ENCODE measurements at regions not wholly inside any gene's neighbourhood (a gene's known extent, or its start where the extent isn't known, plus 50 kb on each side); places are given as distances from the start of the nearest gene placed in this dataset.
"Not testable (repeated sequence)": the region's sequence is repeated elsewhere in the genome, so short reads cannot be mapped to it uniquely, and the experiment has no call there.

DNA sequence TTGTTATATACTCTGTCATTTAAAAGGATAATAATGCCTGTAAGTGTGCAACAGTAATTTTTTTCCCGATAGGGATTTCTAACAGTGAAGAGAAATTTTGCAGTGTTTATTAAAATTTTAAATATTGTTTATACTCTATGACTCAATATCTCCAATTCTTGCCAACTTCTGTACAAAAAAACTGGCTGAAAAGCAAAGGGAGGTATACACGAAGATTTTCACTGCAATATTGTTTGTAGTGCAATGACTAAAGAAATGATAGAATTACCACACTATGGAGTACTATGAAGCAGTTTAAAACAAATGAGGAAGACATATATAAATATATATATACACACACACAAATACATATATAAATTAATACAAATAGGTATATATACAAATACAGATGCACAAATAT is 187.9 kb upstream of the IL15 start:
- ATAC-seq (no peak), DNase-seq (ENCODE audit: low spot score) (no peak)

GRCh38 chr4:141449927-141450326 is 186.5 kb upstream of the IL15 start:
- DNase-seq (ENCODE audit: low spot score) (no peak), ATAC-seq (no peak)

GRCh38 chr4:141455651-141456050 is 180.7 kb upstream of the IL15 start:
- ATAC-seq = no peak
- no peak for DNase-seq (ENCODE audit: low spot score)

- ATAC-seq = no peak
- DNase-seq (ENCODE audit: low spot score) = no peak
Observed at GRCh38 chr4:141457653-141458052, 178.7 kb upstream of the IL15 start.

GRCh38 chr4:141458501-141458900 is 177.9 kb upstream of the IL15 start:
- DNase-seq (ENCODE audit: low spot score) = no peak
- ATAC-seq = no peak

- ATAC-seq (no peak), DNase-seq (ENCODE audit: low spot score) (no peak)
Observed at GRCh38 chr4:141459020-141459419, 177.4 kb upstream of the IL15 start.

DNA sequence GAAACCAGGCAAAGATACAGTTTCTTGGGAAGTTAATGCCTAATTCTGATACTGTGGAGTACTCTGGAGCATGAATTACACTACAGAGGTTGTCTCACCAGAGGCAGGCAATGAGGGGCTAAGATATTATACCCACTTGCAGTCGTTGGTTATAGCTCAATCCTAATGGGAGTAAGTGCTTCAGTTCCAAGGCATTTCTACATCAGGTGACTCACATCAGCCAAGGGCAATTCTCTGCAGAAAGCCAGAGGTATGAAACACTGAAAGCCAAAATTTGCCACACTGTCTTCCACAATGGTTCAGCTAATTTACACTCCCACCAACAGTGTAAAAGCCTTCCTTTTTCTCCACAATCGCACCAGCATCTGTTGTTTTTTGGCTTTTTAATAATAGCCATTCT is 174.0 kb upstream of the IL15 start:
- DNase-seq (ENCODE audit: low spot score) = no peak
- no peak for ATAC-seq

- ATAC-seq (no peak), DNase-seq (ENCODE audit: low spot score) (no peak)
Observed at GRCh38 chr4:141463678-141464077, 172.7 kb upstream of the IL15 start.

- ATAC-seq (no peak), DNase-seq (ENCODE audit: low spot score) (no peak)
Observed at GRCh38 chr4:141464366-141464765, 172.0 kb upstream of the IL15 start.

DNA sequence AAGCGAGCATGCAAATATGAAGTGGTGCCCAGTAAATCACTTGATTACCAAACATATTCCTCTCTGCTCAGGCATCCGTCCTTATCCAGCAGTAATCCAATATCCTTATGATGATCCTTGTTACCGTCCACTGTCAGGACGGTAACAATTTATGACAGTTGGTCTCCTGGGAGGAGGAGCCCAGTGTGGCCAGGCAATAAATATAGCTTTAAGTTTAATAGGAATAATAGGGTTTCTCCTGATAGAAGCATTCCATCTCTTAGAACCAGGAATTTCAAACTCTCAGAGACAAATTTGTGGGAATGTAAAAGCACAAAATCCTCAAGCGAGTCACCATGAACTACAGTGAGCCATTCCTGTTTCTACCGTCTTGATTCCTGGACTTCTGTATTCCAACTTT is 171.2 kb upstream of the IL15 start:
- ATAC-seq (no peak), DNase-seq (ENCODE audit: low spot score) (no peak)

GRCh38 chr4:141467225-141467624 is 169.2 kb upstream of the IL15 start:
- DNase-seq (ENCODE audit: low spot score) = no peak

GRCh38 chr4:141469392-141469791 is 167.0 kb upstream of the IL15 start:
- ATAC-seq = no peak
- DNase-seq (ENCODE audit: low spot score) = no peak

More at GRCh38 chr4:141467225-141467624, 169.2 kb upstream of the IL15 start:
- ATAC-seq = no peak

DNA sequence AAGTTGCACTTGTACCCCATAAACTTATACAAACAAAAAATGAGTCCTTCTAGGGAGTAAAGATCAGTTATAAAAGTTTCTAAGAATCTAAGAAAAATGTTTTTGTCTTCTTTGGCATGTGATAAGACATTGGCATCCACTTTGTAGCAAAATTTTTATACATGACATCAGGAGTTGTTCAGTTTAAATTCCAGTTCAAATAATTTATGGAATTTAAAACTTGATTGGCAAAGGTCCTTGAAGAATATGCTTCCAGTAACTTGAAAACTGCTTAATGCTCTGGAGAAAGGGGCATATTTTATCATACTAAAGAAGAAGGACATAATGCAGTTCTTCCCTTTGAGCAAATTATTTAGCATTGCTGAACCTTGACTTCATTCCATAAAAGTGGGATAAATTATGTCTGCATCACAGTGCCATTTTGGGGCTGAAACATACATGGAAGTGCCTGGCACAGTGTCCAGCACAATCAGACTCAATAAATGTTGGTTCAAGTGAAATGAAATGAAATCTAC is 163.3 kb upstream of the IL15 start:
- DNase-seq (ENCODE audit: low spot score) (no peak), ATAC-seq (no peak)

DNA sequence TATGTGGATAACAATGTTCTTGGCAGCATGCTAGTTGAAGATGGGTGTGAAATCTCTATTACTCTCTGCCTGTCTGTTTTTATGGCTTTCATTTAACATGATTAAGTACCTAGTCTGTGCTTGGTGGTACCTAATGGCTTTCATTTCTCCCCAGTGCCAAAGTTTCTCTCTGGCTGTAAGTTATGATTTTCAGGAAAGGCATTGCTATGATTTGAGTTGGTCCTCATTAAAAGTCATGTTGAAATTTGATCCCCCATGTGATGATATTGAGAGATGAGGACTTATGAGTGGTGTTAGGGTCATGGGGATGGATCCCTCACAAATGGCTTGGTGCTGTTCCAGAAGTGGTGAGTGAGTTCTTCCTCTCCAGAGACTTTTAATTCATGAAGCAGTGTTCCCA is 162.4 kb upstream of the IL15 start:
- ATAC-seq (no peak), DNase-seq (ENCODE audit: low spot score) (no peak)

GRCh38 chr4:141480950-141481349 is 155.4 kb upstream of the IL15 start:
- ATAC-seq (no peak), DNase-seq (ENCODE audit: low spot score) (no peak)

DNA sequence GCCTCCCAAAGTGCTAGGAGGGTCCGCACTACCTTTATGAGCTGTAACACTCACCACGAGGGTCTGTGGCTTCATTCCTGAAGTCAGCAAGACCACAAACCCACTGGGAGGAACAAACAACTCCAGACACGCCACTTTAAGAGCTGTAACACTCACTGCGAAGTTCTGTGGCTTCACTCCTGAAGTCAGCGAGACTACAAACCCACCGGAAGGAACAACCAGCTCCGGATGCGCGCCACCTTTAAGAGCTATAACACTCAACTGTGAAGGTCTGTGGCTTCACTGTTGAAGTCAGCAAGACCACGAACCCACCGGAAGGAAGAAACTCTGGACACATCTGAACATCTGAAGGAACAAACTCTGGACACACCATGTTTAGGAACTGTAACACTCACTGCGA is 152.1 kb upstream of the IL15 start:
- DNase-seq (ENCODE audit: low spot score); ATAC-seq: not testable (repeated sequence)

GRCh38 chr4:141486375-141486997 is 149.9 kb upstream of the IL15 start:
- ATAC-seq (no peak), DNase-seq (ENCODE audit: low spot score) (no peak)

GRCh38 chr4:141497627-141498026 is 138.8 kb upstream of the IL15 start:
- ATAC-seq (no peak), DNase-seq (ENCODE audit: low spot score) (no peak)

GRCh38 chr4:141499261-141499853 is 137.0 kb upstream of the IL15 start:
- DNase-seq (ENCODE audit: low spot score) = peak; percentile 47
- ATAC-seq = peak; percentile 96

DNA sequence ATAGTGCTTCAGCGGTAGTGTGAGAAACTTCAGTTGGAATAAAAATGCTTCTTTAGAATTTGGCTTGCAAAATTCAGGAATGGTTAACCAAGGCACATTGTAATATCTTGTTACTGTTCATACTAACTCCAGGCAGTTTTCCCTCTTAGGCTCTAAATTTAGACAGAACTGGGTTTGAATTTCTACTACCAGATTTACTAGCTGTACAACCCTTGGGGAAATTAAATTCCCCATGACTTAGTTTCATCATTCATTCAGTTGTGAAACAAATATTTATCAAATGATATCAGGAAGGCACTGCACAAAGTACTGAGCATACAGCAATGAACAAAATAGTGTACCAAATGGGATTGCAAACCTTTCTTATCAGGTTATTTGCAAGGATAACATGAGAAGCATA is 135.0 kb upstream of the IL15 start:
- no peak for DNase-seq (ENCODE audit: low spot score)
- ATAC-seq = no peak

DNA sequence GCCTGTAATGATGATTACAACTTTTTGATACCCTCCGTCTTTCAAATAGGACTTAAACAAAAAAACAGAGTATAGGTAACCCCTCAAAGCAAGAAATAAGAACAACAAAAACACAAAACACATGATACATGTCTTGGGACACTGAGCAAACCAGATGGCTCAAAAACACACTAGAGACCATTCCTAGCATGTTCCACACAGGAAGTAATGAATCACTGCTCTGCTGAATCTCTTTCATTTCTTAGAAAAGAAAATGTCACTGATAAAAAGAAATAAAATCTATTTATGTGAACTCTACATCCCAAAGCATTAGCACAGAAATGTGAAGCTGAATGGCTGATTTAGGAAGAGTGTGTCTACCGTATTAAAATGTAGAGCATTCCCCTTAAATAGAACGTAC is 134.5 kb upstream of the IL15 start:
- ATAC-seq (no peak), DNase-seq (ENCODE audit: low spot score) (no peak)

DNA sequence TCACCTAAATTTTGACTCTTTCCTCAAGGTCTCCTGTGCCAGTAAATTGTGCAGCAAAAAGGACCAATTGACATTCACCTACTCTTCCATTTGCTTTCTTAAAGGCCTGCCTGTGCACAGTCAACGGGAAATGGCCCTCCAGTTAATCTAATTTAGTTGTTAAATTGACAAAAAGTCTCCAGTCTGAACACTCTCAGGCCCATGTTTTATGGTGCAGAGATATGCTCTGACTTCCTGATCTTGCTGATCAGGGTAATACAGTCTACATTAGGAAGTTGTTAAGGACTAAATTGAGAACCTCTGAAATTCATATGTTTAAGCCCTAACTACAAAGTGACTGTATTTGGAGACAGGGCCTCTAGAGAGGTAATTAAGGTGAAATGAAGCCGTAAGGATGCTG is 133.6 kb upstream of the IL15 start:
- no peak for ATAC-seq
- DNase-seq (ENCODE audit: low spot score) = no peak

DNA sequence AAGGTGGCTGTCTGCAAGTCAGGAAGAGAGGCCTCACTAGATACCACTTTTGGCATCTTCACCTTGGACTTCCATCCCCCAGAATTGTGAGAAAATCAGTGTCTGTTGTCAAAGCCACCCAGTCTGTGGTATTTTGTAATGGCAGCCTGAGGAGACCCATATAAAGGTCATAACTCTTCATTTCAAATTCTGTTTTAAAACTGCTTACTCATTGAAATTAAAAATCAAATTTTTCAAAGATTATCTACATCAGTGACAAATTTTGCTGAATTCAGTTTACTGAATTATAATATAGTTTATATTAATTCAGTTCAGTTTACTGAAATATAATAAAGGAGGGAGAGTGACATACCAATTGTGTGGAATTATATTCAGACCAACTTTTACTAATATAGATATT is 133.1 kb upstream of the IL15 start:
- DNase-seq (ENCODE audit: low spot score) = no peak
- no peak for ATAC-seq
